Panc1 (cell line): ENCODE measurements at regions not wholly inside any gene's neighbourhood (a gene's known extent, or its start where the extent isn't known, plus 50 kb on each side); places are given as distances from the start of the nearest gene placed in this dataset.

Experiments
- ATAC-seq: fragments of 200-7000 bp; cut with Tn5 transposase; 2 replicates; pipeline ENCODE4 v1.9.1; 2020; ENCODE audit warnings: mild to moderate bottlenecking, moderate library complexity
- BruUV-seq: library from RNA; stranded (reverse); fragments of 400-500 nt; replicated peaks from 2 replicates; lab custom pipeline; 2021; lab: Mats Ljungman, UMichigan
- CTCF ChIA-PET: fragments of 300-600 bp; sonication (Branson Sonifier 250); formaldehyde crosslinking; loops from one replicate; lab custom pipeline; 2022; ENCODE audit warnings: antibody characterized with exemption; lab: Charles Lee
- POLR2A ChIA-PET: fragments of 300-600 bp; sonication (Branson Sonifier 250); formaldehyde crosslinking; loops from one replicate; lab custom pipeline; 2022; ENCODE audit warnings: antibody characterized with exemption; lab: Charles Lee
- DNase-seq: peaks from one replicate; pipeline ENCODE4 v3.0.0-alpha.2; 2010; ENCODE audit warnings: low read depth, low spot score
- H3K27ac ChIP-seq: 2 replicates; pipeline ENCODE4 v1.5.1; 2011; ENCODE audit warnings: mild to moderate bottlenecking, low read length, inconsistent platforms
- H3K27me3 ChIP-seq: fragments of 200-500 bp; sonication (Bioruptor generic); 2 replicates; pipeline ENCODE4 v1.6.0; 2014; ENCODE audit warnings: low read length, inconsistent platforms; ENCODE audit not compliant: control insufficient read depth, insufficient read depth
- H3K36me3 ChIP-seq: fragments of 200-500 bp; sonication (Bioruptor generic); 2 replicates; pipeline ENCODE4 v1.5.1; 2014; ENCODE audit warnings: inconsistent platforms, mild to moderate bottlenecking, low read length, moderate library complexity; ENCODE audit not compliant: control insufficient read depth, insufficient read depth
- H3K4me1 ChIP-seq: 2 replicates; pipeline ENCODE4 v1.5.1; 2011; ENCODE audit warnings: inconsistent platforms, mild to moderate bottlenecking, low read length, moderate library complexity; ENCODE audit not compliant: control insufficient read depth, insufficient read depth
- H3K4me3 ChIP-seq, 2 experiments: 2 replicates each; pipeline ENCODE4 v1.5.1; 2011 to 2012; ENCODE audit warnings: low read depth in 2 of 2, low read length in 2 of 2, mild to moderate bottlenecking in 2 of 2, inconsistent platforms in 1 of 2, moderate library complexity in 1 of 2
- H3K9me3 ChIP-seq: fragments of 200-500 bp; sonication (Bioruptor generic); 2 replicates; pipeline ENCODE4 v1.5.1; 2014; ENCODE audit warnings: low read depth, mild to moderate bottlenecking, inconsistent platforms, low read length, moderate library complexity; ENCODE audit not compliant: control insufficient read depth, insufficient read depth
- POLR2AphosphoS5 ChIP-seq: IDR thresholded peaks from 2 replicates; pipeline ENCODE4 v1.6.1; 2012; ENCODE audit warnings: mild to moderate bottlenecking, low read depth, low read length, moderate library complexity
- SIN3A ChIP-seq: IDR thresholded peaks from 2 replicates; pipeline ENCODE4 v1.6.1; 2012; ENCODE audit warnings: low read depth, mild to moderate bottlenecking, low read length, moderate library complexity, borderline replicate concordance; ENCODE audit not compliant: insufficient read depth
- TCF7L2 ChIP-seq: IDR thresholded peaks from 2 replicates; pipeline ENCODE4 v1.6.1; 2011; ENCODE audit warnings: mild to moderate bottlenecking, low read depth, low read length, inconsistent platforms
- in situ Hi-C: cut with HindIII; loops from 2 replicates; pipeline ENCODE4 v1.10.0; 2016; ENCODE audit warnings: low sequenced_read_pairs, low pct_unique_long_range_greater_than_20kb
- intact Hi-C: fragments of 100-400 bp; cut with micrococcal nuclease; formaldehyde crosslinking; loops from one replicate; pipeline ENCODE4 v1.10.0; 2022; ENCODE audit not compliant: unreplicated experiment
- TF ChIP-seq, protein P1 (sequence below), 2 experiments: IDR thresholded peaks; 2 replicates each; pipeline ENCODE4 v1.6.1; 2011 to 2012; ENCODE audit warnings: low read depth in 2 of 2, control low read depth in 1 of 2, low read length in 1 of 2, mild to moderate bottlenecking in 1 of 2, moderate library complexity in 1 of 2; ENCODE audit not compliant: insufficient read depth in 1 of 2
- TF ChIP-seq, protein P2 (sequence below): fragments of 450-650 bp; IDR thresholded peaks from 2 replicates; pipeline ENCODE4 v1.5.1; 2017; ENCODE audit warnings: mild to moderate bottlenecking

DNA sequence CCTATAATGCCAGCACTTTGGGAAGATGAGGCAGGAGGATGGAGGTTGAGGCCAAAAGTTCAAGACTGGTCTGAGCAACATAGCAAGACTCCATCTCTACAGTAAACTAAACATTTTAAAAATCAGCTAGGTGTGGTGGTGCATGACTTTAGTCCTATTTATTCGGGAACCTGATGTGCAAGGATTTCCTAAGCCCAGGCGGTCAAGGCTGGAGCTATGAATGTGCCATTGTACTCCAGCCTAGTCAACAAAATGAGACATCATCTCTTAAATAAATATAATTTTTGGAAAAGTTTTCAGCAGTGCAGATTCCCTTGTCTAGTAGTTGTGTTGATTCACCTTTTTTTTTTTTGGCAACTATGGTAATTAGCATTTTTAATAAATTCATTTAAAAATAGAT is 928.7 kb upstream of the PRKX start:
- Histone ChIP-seq H3K4me1 (no peaks in the 10 kb centered on the region), H3K9me3 (no peaks in the 10 kb centered on the region), H3K27me3 (no peaks in the 10 kb centered on the region), H3K4me3 (no peak overlapping the region), H3K36me3 (no peaks in the 10 kb centered on the region), H3K27ac (no peak overlapping the region)
- POLR2A ChIA-PET = no interaction called here
- intact Hi-C loops = no loop called here
- ATAC-seq (no peak), DNase-seq (no peak)
- no TSS peak for BruUV-seq
- CTCF ChIA-PET = no interaction called here
- in situ Hi-C loops = no loop called here
- TF ChIP-seq SIN3A = no peak
- no peak for TF ChIP-seq TCF7L2
- TF ChIP-seq, protein P1, sequence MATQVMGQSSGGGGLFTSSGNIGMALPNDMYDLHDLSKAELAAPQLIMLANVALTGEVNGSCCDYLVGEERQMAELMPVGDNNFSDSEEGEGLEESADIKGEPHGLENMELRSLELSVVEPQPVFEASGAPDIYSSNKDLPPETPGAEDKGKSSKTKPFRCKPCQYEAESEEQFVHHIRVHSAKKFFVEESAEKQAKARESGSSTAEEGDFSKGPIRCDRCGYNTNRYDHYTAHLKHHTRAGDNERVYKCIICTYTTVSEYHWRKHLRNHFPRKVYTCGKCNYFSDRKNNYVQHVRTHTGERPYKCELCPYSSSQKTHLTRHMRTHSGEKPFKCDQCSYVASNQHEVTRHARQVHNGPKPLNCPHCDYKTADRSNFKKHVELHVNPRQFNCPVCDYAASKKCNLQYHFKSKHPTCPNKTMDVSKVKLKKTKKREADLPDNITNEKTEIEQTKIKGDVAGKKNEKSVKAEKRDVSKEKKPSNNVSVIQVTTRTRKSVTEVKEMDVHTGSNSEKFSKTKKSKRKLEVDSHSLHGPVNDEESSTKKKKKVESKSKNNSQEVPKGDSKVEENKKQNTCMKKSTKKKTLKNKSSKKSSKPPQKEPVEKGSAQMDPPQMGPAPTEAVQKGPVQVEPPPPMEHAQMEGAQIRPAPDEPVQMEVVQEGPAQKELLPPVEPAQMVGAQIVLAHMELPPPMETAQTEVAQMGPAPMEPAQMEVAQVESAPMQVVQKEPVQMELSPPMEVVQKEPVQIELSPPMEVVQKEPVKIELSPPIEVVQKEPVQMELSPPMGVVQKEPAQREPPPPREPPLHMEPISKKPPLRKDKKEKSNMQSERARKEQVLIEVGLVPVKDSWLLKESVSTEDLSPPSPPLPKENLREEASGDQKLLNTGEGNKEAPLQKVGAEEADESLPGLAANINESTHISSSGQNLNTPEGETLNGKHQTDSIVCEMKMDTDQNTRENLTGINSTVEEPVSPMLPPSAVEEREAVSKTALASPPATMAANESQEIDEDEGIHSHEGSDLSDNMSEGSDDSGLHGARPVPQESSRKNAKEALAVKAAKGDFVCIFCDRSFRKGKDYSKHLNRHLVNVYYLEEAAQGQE (IDR thresholded peaks at IDR 0.05; ENCODE audit: insufficient read depth in 1 of 2, low read depth in 2 of 2, low read length in 1 of 2) = no peak
- TF ChIP-seq POLR2AphosphoS5 = no peak
- TF ChIP-seq, protein P2, sequence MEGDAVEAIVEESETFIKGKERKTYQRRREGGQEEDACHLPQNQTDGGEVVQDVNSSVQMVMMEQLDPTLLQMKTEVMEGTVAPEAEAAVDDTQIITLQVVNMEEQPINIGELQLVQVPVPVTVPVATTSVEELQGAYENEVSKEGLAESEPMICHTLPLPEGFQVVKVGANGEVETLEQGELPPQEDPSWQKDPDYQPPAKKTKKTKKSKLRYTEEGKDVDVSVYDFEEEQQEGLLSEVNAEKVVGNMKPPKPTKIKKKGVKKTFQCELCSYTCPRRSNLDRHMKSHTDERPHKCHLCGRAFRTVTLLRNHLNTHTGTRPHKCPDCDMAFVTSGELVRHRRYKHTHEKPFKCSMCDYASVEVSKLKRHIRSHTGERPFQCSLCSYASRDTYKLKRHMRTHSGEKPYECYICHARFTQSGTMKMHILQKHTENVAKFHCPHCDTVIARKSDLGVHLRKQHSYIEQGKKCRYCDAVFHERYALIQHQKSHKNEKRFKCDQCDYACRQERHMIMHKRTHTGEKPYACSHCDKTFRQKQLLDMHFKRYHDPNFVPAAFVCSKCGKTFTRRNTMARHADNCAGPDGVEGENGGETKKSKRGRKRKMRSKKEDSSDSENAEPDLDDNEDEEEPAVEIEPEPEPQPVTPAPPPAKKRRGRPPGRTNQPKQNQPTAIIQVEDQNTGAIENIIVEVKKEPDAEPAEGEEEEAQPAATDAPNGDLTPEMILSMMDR = no peak

DNA sequence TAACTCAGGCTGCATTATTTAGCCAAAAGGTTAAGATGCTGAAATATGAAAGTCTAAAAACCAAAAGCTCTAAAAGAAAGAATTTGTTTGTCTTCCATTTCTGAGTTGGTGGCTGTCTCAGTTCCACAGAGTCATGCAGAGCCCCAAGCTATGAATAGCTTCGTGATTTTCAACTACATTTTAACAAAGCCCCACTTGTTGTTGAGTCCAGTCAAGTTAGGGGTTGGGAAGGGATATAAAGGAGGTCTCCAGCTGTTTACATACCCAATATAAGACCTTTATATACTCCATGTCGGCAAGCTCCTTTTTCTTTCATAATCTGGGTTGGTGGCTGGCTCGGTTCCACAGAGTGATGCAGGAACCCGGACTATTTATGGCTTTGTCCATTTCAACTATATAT is 924.6 kb upstream of the PRKX start:
- in situ Hi-C loops = no loop called here
- ATAC-seq (no peak), DNase-seq (no peak)
- Histone ChIP-seq H3K9me3 (no peaks in the 10 kb centered on the region), H3K4me1 (no peaks in the 10 kb centered on the region), H3K27me3 (no peaks in the 10 kb centered on the region), H3K36me3 (no peaks in the 10 kb centered on the region), H3K4me3 (no peak overlapping the region), H3K27ac (no peak overlapping the region)
- BruUV-seq = no TSS peak
- TF ChIP-seq SIN3A = no peak
- TF ChIP-seq, protein P2 = no peak
- no peak for TF ChIP-seq POLR2AphosphoS5
- TF ChIP-seq, protein P1 (IDR thresholded peaks at IDR 0.05; ENCODE audit: insufficient read depth in 1 of 2, low read depth in 2 of 2, low read length in 1 of 2) = no peak
- no peak for TF ChIP-seq TCF7L2
- ChIA-PET POLR2A (no interaction called here), CTCF (no interaction called here)
- intact Hi-C loops = no loop called here
